Activated CD8-positive, alpha-beta T cell treated with anti-CD3 and anti-CD28 coated beads for 36 hours (primary cell): ENCODE measurements at regions not wholly inside any gene's neighbourhood (a gene's known extent, or its start where the extent isn't known, plus 50 kb on each side); places are given as distances from the start of the nearest gene placed in this dataset.

ENCODE experiments used
- ATAC-seq: fragments of 200-7000 bp; cut with Tn5 transposase; one replicate; pipeline ENCODE4 v1.10.0; 2021; ENCODE audit warnings: mild to moderate bottlenecking, moderate library complexity
- CTCF ChIA-PET: fragments of 350-600 bp; sonication (Branson Sonifier 250); formaldehyde crosslinking; loops from one replicate; lab custom pipeline; 2021; ENCODE audit warnings: antibody characterized with exemption; lab: Charles Lee
- POLR2A ChIA-PET: fragments of 350-600 bp; sonication (Branson Sonifier 250); formaldehyde crosslinking; loops from one replicate; lab custom pipeline; 2021; ENCODE audit warnings: antibody characterized with exemption; lab: Charles Lee
- DNase-seq: peaks from one replicate; pipeline ENCODE4 v3.0.0-alpha.2; 2020
- H3K27ac Mint-ChIP-seq: one replicate; pipeline ENCODE4 v1.8.0; 2021; ENCODE audit warnings: mild to moderate bottlenecking, mixed read lengths
- H3K27me3 Mint-ChIP-seq: one replicate; pipeline ENCODE4 v1.8.0; 2021; ENCODE audit warnings: mixed read lengths
- H3K36me3 Mint-ChIP-seq: one replicate; pipeline ENCODE4 v1.8.0; 2021; ENCODE audit warnings: low read depth, mixed read lengths
- H3K4me1 Mint-ChIP-seq: one replicate; pipeline ENCODE4 v1.8.0; 2021; ENCODE audit warnings: low read depth, mixed read lengths
- H3K4me3 Mint-ChIP-seq: one replicate; pipeline ENCODE4 v1.8.0; 2021; ENCODE audit warnings: mild to moderate bottlenecking, moderate library complexity, mixed read lengths
- H3K9me3 Mint-ChIP-seq: one replicate; pipeline ENCODE4 v1.8.0; 2021; ENCODE audit warnings: mixed read lengths
- intact Hi-C: fragments of 100-400 bp; cut with micrococcal nuclease; formaldehyde crosslinking; loops from one replicate; pipeline ENCODE4 v1.10.0; 2022
- TF ChIP-seq, protein P1 (sequence below): fragments of 200-600 bp; IDR thresholded peaks from one replicate; pipeline ENCODE4 v1.8.0; 2022; ENCODE audit warnings: antibody characterized with exemption, mild to moderate bottlenecking

DNA sequence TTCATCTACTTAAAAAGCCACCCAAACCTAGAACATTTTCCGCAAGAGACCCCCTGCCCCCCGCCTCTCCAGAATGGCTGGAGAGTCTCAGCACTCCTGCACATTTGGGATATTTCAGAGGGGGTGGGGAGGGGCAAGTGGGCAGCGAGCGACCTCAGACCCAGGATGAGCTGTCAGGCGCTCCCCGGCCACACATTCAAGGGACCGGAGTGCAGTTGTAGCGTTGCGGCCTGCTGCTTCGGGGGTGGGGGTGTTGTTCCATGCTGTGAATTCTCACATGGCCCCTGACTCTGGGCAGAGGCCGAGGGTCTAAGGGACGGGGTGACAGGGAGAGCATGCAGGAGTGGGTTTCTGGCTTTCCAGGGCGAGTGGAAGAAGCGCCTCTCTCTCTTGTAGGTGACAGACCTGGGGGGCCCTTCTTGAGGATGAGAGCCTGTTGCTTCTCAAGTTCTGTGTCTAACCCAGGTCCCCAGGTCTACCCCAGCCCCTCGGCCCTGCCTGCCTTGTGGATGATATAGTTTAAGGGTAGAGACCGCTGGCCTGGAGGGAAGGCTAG, 231.2 kb downstream of the SEC14L1 start:
- peaks cover 20% of the 10 kb centered on the region for H3K36me3 Mint-ChIP-seq
- peak overlapping the region; percentile 66 for H3K4me3 Mint-ChIP-seq
- DNase-seq (no peak), ATAC-seq (no peak)
- CTCF ChIA-PET: interaction anchor here (1.4 kb wide), 1 partner anchor 14 kb away, joined by 8 read pairs; no protein-coding TSS in a partner anchor
- TF ChIP-seq, protein P1, sequence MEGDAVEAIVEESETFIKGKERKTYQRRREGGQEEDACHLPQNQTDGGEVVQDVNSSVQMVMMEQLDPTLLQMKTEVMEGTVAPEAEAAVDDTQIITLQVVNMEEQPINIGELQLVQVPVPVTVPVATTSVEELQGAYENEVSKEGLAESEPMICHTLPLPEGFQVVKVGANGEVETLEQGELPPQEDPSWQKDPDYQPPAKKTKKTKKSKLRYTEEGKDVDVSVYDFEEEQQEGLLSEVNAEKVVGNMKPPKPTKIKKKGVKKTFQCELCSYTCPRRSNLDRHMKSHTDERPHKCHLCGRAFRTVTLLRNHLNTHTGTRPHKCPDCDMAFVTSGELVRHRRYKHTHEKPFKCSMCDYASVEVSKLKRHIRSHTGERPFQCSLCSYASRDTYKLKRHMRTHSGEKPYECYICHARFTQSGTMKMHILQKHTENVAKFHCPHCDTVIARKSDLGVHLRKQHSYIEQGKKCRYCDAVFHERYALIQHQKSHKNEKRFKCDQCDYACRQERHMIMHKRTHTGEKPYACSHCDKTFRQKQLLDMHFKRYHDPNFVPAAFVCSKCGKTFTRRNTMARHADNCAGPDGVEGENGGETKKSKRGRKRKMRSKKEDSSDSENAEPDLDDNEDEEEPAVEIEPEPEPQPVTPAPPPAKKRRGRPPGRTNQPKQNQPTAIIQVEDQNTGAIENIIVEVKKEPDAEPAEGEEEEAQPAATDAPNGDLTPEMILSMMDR: no peak
- H3K9me3 Mint-ChIP-seq: no peaks in the 10 kb centered on the region
- H3K27me3 Mint-ChIP-seq: no peaks in the 10 kb centered on the region
- peaks cover 39% of the 10 kb centered on the region for H3K4me1 Mint-ChIP-seq
- POLR2A ChIA-PET: interaction anchor here (0.5 to 1.9 kb wide), 5 partner anchors 10 to 648 kb away, joined by 3 to 5 read pairs (median 4); no protein-coding TSS in a partner anchor
- peak overlapping the region; percentile 72 for H3K27ac Mint-ChIP-seq
- intact Hi-C loops: no loop called here

GRCh38 chr17:77372444-77373298, 231.9 kb downstream of the SEC14L1 start:
- H3K4me3 Mint-ChIP-seq: peak overlapping the region; percentile 66
- peaks cover 42% of the 10 kb centered on the region for H3K4me1 Mint-ChIP-seq
- peak; percentile 15 for ATAC-seq
- CTCF ChIA-PET: interaction anchor here (1.4 kb wide), 1 partner anchor 15 kb away, joined by 8 read pairs; no protein-coding TSS in a partner anchor
- TF ChIP-seq, protein P1: no peak
- peak; percentile 75 for DNase-seq
- peak overlapping the region; percentile 72 for H3K27ac Mint-ChIP-seq
- POLR2A ChIA-PET: interaction anchor here (0.5 to 2.7 kb wide), 8 partner anchors 11 to 648 kb away, joined by 3 to 8 read pairs (median 4); no protein-coding TSS in a partner anchor
- intact Hi-C loops: no loop called here
- peaks cover 20% of the 10 kb centered on the region for H3K36me3 Mint-ChIP-seq
- H3K9me3 Mint-ChIP-seq: no peaks in the 10 kb centered on the region
- no peaks in the 10 kb centered on the region for H3K27me3 Mint-ChIP-seq

- peak overlapping the region; percentile 91 for H3K27ac Mint-ChIP-seq
- H3K9me3 Mint-ChIP-seq: no peaks in the 10 kb centered on the region
- ATAC-seq (peak; percentile 14), DNase-seq (peak; percentile 64)
- ChIA-PET POLR2A (interaction anchor here (1.0 to 5.5 kb wide), 10 partner anchors 9 to 76 kb away, joined by 3 to 52 read pairs (median 4); no protein-coding TSS in a partner anchor), CTCF (interaction anchor here (1.0 to 4.4 kb wide), 8 partner anchors 15 to 122 kb away, joined by 3 to 35 read pairs (median 4); no protein-coding TSS in a partner anchor)
- peaks cover 20% of the 10 kb centered on the region for H3K36me3 Mint-ChIP-seq
- TF ChIP-seq, protein P1: no peak
- H3K27me3 Mint-ChIP-seq: no peaks in the 10 kb centered on the region
- intact Hi-C loops: no loop called here
- H3K4me3 Mint-ChIP-seq: peak overlapping the region; percentile 92
- H3K4me1 Mint-ChIP-seq: peaks cover 50% of the 10 kb centered on the region
Measured at GRCh38 chr17:77373299-77374169, 232.8 kb downstream of the SEC14L1 start.

DNA sequence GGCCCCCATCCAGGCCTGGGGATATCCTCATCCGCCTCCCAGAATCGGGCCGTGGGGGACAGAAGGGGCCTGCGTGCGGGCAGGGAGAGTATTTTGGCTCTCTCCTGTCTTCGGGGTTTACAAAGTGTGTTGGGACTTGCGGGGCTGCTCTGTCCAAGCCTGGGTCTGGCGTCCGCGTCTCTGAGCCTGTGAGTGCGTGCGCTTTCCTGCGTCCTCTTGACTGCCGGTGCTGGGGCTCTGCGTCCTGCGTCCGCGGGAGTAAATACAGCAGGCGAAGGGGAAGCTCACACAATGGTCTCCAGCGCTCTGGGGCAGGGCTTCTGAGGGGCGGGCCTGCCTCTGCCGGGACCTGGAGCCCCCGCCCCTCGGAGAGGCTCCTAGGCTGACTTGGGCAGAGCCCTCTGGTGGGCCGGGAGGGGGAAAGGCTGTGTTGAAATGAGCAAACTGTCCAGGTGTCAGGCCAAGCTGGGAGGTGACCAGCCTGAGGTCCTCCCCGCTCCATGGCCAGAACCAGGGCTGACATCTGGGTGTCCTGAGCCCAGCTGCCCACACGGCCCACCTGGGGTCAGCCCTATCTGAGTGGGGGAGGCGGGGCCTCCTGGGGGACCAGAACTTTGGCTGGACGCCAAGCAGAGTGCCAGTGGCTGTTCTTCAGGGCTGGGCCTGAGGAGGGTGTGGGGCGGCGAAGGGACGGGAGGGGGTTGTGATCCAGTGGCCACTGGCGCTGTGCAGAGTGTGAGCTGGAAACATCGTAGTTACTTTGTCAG, 233.6 kb downstream of the SEC14L1 start:
- Mint-ChIP-seq H3K4me1 (peaks cover 56% of the 10 kb centered on the region), H3K9me3 (no peaks in the 10 kb centered on the region), H3K27me3 (no peaks in the 10 kb centered on the region), H3K4me3 (peak overlapping the region; percentile 92), H3K27ac (peak overlapping the region; percentile 91), H3K36me3 (peaks cover 20% of the 10 kb centered on the region)
- peak; percentile 78 for ATAC-seq
- CTCF ChIA-PET: interaction anchor here (0.9 to 4.4 kb wide), 16 partner anchors 15 to 121 kb away, joined by 3 to 35 read pairs (median 3); no protein-coding TSS in a partner anchor
- intact Hi-C loops: no loop called here
- DNase-seq: peak; percentile 89
- TF ChIP-seq, protein P1: peak; percentile 31
- POLR2A ChIA-PET: interaction anchor here (0.6 to 5.5 kb wide), 14 partner anchors 8 to 75 kb away, joined by 3 to 52 read pairs (median 4); no protein-coding TSS in a partner anchor
